ENCODE measurements at regions not wholly inside any gene's neighbourhood (a gene's known extent, or its start where the extent isn't known, plus 50 kb on each side); places are given as distances from the start of the nearest gene placed in this dataset.

GRCh38 chrX:13126775-13127174 is 82.4 kb upstream of the FAM9C start:
- no peak overlapping the region for H3K4me3 ChIP-seq (ENCODE audit: low read depth, low read length)
- no peak for DNase-seq (ENCODE audit: low read depth)
- in situ Hi-C loops (cut with HindIII; ENCODE audit: low sequenced_read_pairs), result no loop called here
- TF ChIP-seq, protein P1, sequence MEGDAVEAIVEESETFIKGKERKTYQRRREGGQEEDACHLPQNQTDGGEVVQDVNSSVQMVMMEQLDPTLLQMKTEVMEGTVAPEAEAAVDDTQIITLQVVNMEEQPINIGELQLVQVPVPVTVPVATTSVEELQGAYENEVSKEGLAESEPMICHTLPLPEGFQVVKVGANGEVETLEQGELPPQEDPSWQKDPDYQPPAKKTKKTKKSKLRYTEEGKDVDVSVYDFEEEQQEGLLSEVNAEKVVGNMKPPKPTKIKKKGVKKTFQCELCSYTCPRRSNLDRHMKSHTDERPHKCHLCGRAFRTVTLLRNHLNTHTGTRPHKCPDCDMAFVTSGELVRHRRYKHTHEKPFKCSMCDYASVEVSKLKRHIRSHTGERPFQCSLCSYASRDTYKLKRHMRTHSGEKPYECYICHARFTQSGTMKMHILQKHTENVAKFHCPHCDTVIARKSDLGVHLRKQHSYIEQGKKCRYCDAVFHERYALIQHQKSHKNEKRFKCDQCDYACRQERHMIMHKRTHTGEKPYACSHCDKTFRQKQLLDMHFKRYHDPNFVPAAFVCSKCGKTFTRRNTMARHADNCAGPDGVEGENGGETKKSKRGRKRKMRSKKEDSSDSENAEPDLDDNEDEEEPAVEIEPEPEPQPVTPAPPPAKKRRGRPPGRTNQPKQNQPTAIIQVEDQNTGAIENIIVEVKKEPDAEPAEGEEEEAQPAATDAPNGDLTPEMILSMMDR (IDR thresholded peaks at IDR 0.05; ENCODE audit: low read depth, low read length, missing control alignments), result no peak

DNA sequence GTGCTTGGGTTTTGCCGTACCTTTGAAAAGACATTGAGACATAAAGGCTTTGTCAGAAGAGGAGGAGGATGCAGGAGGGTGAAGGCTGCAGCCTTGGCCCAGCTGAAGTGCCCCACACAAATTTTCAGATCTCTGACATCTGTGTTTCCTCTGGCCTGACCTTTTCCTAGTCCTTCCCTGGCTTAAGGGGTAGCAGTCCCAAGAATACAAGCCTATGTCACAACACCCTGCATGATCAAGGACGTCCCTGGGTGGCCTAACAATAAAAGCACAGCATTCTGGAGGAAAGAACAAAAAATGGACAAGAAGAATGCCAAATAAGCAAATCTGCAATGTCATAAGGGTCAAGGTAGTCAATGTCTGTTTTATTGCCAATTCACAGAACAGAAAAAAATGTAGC is 80.8 kb upstream of the FAM9C start:
- in situ Hi-C loops (cut with HindIII; ENCODE audit: low sequenced_read_pairs), result no loop called here
- TF ChIP-seq, protein P1 (IDR thresholded peaks at IDR 0.05; ENCODE audit: low read depth, low read length, missing control alignments), result no peak
- no peak for DNase-seq (ENCODE audit: low read depth)
- no peak overlapping the region for H3K4me3 ChIP-seq (ENCODE audit: low read depth, low read length)

DNA sequence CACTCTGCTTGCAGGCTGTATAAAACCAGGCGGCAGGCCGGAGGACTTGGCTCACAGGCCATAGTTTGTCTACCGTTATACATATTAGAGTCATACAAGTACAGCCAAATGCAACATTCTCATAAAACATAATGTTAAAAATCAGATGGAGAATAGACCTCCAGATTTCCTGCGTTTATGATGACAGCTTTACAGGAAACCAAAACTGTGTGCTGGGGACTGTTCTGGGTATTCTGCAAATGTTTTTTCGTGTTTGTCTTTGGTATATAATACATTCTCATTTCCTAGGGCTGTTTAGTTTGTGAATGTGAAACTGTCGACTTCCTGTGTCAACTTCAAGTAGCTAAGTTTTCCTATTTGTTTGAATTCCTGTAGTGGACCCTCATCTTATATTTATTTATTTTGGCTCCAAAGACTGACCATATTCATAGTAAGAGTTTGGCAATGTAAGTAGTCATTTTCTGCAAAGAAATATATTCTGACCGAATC is 79.5 kb upstream of the FAM9C start:
- TF ChIP-seq, protein P1 (IDR thresholded peaks at IDR 0.05; ENCODE audit: low read depth, low read length, missing control alignments), result no peak
- in situ Hi-C loops (cut with HindIII; ENCODE audit: low sequenced_read_pairs), result no loop called here
- no peak overlapping the region for H3K4me3 ChIP-seq (ENCODE audit: low read depth, low read length)
- DNase-seq (ENCODE audit: low read depth), result peak; percentile 32

DNA sequence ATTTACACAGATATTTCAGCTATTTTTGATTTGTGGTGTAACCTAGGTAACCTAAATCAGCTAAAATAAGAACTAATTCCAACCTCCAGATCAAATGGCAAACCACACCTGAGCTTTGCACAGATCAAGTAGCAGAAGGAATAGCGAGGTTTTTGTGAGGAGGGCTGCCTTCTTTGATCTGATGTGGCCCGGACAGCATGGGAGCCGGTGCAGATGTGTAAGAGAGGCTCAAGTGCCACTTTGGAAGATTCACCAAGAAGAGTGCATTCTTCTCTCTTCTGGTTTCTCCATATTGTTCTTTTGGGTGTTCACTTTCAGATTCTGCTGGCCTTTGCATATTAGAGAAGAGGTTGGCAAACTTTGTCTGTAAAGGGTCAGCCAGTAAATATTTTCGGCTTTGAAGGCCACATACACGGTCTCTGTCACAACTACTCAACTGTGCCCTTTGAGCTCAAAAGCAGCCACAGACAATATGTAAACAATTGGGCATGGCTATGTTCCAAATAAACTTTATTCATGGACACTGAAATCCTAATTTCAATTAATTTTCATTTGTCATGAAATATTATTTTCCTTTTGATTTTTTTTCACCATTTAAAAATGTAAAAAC is 78.9 kb upstream of the FAM9C start:
- in situ Hi-C loops (cut with HindIII; ENCODE audit: low sequenced_read_pairs), result no loop called here
- no peak for DNase-seq (ENCODE audit: low read depth)
- TF ChIP-seq, protein P1 (IDR thresholded peaks at IDR 0.05; ENCODE audit: low read depth, low read length, missing control alignments), result no peak
- no peak overlapping the region for H3K4me3 ChIP-seq (ENCODE audit: low read depth, low read length)

DNA sequence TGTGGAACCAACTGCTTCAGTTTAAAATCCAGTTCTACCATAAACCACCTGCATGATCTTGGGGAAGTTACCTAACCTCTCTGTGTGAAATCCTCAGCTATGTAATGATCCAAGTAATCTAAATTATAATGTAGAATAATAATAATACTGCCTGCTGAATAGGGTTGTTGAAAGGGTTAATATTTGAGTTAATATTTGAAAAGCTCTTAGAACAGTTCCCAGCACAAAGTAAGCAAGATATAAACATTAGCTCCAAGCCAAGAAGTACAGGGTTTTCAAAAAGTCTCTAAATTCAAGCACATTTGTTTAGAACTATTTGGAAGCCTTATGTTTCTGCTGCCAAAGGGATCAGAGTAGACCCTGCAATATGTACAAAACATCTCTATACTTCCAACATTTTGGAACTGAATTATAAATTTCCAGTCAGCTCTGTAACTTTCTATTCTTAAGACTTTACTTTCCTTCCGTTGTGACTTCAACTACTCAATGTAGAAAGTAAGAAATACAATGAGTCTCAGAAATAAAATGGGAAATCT is 76.7 kb upstream of the FAM9C start:
- no peak for DNase-seq (ENCODE audit: low read depth)
- H3K4me3 ChIP-seq (ENCODE audit: low read depth, low read length), result no peak overlapping the region
- TF ChIP-seq, protein P1 (IDR thresholded peaks at IDR 0.05; ENCODE audit: low read depth, low read length, missing control alignments), result no peak
- in situ Hi-C loops (cut with HindIII; ENCODE audit: low sequenced_read_pairs), result no loop called here

DNA sequence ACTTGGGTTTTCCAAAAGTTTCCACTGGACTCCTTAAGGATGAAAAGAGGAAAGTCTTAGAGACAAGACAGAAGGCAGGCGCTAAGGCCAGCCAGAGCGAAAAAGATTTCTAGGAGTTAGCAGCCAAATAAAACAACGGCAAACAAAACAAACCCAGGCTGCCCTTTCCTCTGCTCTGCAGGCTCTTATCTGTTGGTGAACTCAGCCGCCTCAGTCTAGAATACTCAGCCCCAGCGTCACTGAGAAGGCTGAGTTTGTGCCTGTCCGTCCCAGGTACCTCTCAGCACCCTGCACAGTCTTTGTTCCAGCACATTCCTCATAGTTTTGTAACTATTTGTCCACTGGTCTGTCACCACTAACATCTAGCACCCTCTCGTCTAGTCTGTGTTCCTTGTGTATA is 75.6 kb upstream of the FAM9C start:
- DNase-seq (ENCODE audit: low read depth), result no peak
- H3K4me3 ChIP-seq (ENCODE audit: low read depth, low read length), result no peak overlapping the region
- in situ Hi-C loops (cut with HindIII; ENCODE audit: low sequenced_read_pairs), result no loop called here
- TF ChIP-seq, protein P1 (IDR thresholded peaks at IDR 0.05; ENCODE audit: low read depth, low read length, missing control alignments), result no peak
